ENCODE measurements at regions not wholly inside any gene's neighbourhood (a gene's known extent, or its start where the extent isn't known, plus 50 kb on each side); places are given as distances from the start of the nearest gene placed in this dataset.

- no peak for TF ChIP-seq GATA2 (IDR thresholded peaks at IDR 0.05; ENCODE audit: low read depth, low read length)
- TF ChIP-seq GATA3 (IDR thresholded peaks at IDR 0.05; ENCODE audit: low read depth, low read length) = no peak
Observed at GRCh38 chr6:167717455-167717854, 109.3 kb upstream of the AFDN start.
